Ovary (tissue), 3 donors: ENCODE measurements at regions not wholly inside any gene's neighbourhood (a gene's known extent, or its start where the extent isn't known, plus 50 kb on each side); places are given as distances from the start of the nearest gene placed in this dataset.

ENCODE experiments used
- POLR2A ChIP-seq: fragments of 450-650 bp; IDR thresholded peaks from one replicate; pipeline ENCODE4 v1.6.1; 2017; ENCODE audit warnings: antibody characterized with exemption, mild to moderate bottlenecking, moderate library complexity
- TF ChIP-seq, protein P1 (sequence below), 3 donors: fragments of 450-650 bp in 2 of 3; fragments of 200-600 bp in 1 of 3; IDR thresholded peaks; one replicate each; pipeline versions ENCODE4 v1.5.1 to v1.8.0; 2016 to 2022; ENCODE audit warnings: antibody characterized with exemption in 3 of 3, mild to moderate bottlenecking in 1 of 3
- donor health status: DM: no; HTN: no; CAD: no.

DNA sequence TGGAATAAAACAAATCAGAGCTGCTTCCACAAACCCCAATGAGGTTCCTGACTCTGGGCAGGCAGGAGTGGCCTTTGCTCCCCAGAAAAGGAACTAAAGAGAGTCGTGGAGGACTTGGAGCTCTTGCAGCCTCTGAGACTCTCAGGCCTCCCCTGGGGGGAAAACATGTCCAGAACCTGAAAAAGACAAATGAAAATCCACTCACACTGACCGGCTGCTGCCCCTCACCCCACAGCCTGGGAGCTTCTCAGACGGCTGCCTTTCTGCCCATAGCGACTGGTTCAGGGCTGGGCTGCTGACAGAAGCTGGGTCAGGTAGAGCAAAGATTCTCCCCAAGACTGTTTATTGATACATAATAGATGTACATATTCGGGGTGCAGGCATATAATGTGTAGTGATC, 356.0 kb downstream of the ADGRD1 start:
- TF ChIP-seq, protein P1, sequence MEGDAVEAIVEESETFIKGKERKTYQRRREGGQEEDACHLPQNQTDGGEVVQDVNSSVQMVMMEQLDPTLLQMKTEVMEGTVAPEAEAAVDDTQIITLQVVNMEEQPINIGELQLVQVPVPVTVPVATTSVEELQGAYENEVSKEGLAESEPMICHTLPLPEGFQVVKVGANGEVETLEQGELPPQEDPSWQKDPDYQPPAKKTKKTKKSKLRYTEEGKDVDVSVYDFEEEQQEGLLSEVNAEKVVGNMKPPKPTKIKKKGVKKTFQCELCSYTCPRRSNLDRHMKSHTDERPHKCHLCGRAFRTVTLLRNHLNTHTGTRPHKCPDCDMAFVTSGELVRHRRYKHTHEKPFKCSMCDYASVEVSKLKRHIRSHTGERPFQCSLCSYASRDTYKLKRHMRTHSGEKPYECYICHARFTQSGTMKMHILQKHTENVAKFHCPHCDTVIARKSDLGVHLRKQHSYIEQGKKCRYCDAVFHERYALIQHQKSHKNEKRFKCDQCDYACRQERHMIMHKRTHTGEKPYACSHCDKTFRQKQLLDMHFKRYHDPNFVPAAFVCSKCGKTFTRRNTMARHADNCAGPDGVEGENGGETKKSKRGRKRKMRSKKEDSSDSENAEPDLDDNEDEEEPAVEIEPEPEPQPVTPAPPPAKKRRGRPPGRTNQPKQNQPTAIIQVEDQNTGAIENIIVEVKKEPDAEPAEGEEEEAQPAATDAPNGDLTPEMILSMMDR (IDR thresholded peaks at IDR 0.05): no peak
- no peak for TF ChIP-seq POLR2A
